ENCODE measurements at regions not wholly inside any gene's neighbourhood (a gene's known extent, or its start where the extent isn't known, plus 50 kb on each side); places are given as distances from the start of the nearest gene placed in this dataset.
"Not testable (repeated sequence)": the region's sequence is repeated elsewhere in the genome, so short reads cannot be mapped to it uniquely, and the experiment has no call there.

GRCh38 chr2:195352581-195352980 is 304.4 kb upstream of the SLC39A10 start:
- no peak for DNase-seq (ENCODE audit: low read depth)

- DNase-seq (ENCODE audit: low read depth), result no peak
Measured at GRCh38 chr2:195343942-195344530, 313.0 kb upstream of the SLC39A10 start.

- no peak for DNase-seq (ENCODE audit: low read depth)
Measured at GRCh38 chr2:195343540-195343939, 313.5 kb upstream of the SLC39A10 start.

- DNase-seq (ENCODE audit: low read depth), result no peak
Measured at GRCh38 chr2:195342061-195342460, 315.0 kb upstream of the SLC39A10 start.

- no peak for DNase-seq (ENCODE audit: low read depth)
Measured at GRCh38 chr2:195338856-195339255, 318.2 kb upstream of the SLC39A10 start.

GRCh38 chr2:195337597-195337996 is 319.4 kb upstream of the SLC39A10 start:
- DNase-seq (ENCODE audit: low read depth), result no peak

DNA sequence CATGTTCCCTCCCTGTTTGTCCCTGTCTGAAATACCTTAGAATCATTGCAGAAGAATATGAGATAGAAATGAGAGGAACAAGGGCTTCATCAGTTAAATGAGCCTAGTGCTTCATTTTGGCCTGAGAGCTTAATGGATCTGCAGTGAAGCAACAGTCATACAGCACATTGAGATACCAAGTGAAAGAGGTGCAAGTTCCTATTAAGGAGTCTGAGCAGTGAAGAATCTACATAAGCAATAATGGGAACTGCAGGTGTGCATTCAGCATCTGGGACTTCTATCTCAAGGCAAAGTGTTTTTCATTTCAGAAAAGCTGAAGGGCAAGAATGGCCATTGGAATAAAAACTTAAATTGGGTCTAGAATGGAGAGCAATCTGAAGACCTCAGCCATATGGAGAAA is 323.2 kb upstream of the SLC39A10 start:
- no peak for DNase-seq (ENCODE audit: low read depth)

- DNase-seq (ENCODE audit: low read depth), result no peak
Measured at GRCh38 chr2:195331966-195332365, 325.1 kb upstream of the SLC39A10 start.

DNA sequence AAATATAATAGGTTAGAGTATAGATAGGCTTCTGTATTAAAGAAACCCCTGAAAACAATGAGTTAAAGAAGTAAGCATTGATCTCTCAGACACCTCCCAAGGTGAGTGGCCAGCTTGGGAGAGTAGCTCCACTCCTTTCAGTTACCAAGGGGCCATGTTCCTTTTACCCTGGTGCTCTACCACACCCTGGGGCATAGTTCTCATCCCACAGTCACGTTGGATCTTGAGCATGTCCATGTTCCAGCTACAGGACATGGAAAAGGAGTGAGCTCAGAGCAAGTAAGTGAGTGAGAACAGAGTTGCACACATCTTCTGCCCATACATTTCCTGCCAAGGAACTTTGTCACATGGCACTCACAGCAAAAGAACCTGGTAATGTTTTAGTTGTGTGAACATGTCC is 325.9 kb upstream of the SLC39A10 start:
- no peak for DNase-seq (ENCODE audit: low read depth)

DNA sequence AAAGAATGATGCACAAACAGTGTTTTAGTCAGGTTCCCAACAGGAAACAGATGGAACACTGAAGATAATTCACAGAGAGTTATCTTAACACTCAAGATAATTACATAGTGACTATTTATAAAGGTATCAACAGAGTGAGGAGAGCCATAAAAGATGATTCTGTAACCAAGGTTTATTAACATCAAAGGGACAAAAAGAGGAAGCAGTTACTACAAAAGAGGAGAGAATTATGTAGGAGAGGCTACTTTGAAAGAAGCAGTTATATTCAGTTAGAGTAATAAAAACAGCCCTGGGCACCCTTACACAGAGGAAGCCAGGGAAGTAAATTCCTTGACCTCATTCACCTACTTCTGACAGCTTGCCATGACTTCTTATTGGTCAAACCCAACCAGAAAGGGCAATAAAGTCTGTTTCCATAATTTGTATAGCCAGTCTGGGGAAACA is 326.5 kb upstream of the SLC39A10 start:
- no peak for DNase-seq (ENCODE audit: low read depth)

DNA sequence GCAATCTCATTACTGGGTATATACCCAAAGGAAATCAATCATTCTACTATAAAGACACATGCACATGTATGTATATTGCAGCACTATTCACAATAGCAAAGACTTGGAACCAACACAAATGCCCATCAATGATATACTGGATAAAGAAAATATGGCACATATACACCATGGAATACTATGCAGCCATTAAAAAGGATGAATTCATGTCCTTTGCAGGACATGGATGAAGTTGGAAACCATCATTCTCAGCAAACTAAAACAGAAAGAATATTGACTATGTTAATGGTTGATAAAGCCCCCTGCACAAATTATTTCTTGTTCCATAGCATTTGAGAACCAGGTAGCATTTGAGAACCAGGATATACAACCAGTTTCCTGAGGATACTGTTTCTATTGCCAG is 327.2 kb upstream of the SLC39A10 start:
- not testable (repeated sequence) for DNase-seq (ENCODE audit: low read depth)

GRCh38 chr2:195326537-195326936 is 330.5 kb upstream of the SLC39A10 start:
- DNase-seq (ENCODE audit: low read depth), result no peak

- DNase-seq (ENCODE audit: low read depth), result no peak
Measured at GRCh38 chr2:195322324-195322723, 334.7 kb upstream of the SLC39A10 start.

DNA sequence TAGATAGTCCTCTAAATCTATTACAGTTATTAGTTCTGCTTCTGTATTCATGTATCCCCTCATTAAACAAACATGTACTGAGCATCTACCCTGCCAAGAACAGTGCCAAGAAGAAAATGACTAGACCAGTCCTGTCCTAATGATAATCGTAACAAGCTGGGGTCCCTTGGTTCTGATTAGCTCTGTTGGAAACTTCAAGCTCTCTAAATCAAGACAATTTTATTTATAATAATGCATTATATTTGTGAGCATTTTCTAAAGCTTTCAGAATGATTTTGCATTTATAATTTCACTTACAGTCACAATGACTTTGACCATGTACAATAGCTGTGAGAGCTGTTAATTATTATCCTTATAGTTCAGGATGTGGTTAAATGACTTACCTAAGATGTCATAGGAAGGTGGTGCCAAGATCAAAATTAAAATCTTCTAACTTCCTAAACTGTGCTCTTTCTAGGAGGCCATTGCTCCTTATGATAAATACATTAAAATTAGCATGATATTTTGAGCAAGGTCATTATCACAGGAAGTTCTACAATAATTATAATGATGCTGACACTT is 336.5 kb upstream of the SLC39A10 start:
- no peak for DNase-seq (ENCODE audit: low read depth)

DNA sequence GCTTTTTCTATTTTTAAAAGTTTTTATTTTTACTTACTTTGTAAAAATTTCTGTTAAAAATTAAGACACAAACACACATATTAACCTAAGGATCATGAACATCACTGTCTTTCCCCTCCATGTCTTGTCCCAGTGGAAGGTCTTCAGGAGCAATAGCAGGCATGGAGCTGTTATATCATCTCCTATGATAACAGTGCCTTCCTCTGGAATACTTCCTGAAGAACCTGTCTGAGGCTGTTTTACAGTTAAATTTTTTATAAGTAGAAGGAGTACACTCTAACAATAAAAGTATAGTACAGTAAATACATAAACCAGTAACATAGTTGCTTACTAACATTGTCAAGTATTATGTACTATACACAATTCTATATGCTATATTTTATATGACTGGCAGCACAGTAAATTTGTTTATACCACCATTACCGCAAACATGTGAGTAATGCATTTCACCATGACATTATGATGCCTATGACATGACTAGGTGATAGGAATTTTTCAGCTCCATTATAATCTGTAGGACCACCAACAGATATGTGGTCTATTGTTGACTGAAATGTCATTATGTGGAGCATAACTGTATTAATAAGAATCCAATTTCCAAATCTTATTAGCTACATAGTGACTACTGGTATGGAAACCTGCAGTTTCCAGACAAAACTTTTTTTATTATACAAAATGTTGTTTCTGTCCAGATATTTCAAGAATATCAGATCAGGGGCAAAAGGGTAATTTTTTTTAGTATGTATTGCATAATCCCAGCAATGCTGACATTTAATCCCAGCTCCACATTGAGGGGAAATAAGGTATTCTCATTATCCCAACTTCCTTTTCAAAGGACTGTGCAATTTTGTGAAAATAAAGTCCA is 337.2 kb upstream of the SLC39A10 start:
- DNase-seq (ENCODE audit: low read depth), result no peak

- no peak for DNase-seq (ENCODE audit: low read depth)
Measured at GRCh38 chr2:195319112-195319460, 337.9 kb upstream of the SLC39A10 start.

DNA sequence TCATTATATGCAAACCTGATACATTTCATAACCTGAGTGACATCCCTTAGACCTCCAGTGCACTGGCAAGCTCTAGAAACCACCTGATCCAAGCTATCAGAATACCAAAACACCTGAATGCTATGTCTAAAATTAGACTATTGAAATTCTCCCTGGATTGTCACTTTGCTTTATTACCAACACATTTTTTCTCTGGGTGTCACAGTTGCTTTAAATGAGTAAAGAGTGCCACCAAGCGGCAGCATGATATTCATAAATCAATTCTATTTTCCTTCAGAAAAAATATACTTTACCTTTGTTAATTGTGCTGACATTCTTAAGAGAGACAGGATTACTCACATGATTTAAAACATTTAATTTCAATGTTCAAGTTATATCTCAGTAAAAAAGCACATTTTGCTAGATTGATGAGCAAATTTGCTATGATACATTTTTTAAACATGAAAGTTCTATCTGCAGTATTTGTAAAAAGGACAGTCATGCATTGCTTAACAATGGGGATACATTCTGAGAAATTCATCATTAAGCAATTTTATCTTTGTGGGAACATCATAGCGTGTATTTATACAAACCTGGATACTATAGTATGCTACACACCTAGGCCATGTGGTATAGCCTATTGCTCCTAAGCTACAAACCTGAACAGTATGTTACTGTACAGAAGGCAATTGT is 338.4 kb upstream of the SLC39A10 start:
- DNase-seq (ENCODE audit: low read depth), result no peak

GRCh38 chr2:195317550-195317949 is 339.5 kb upstream of the SLC39A10 start:
- DNase-seq (ENCODE audit: low read depth), result no peak

- no peak for DNase-seq (ENCODE audit: low read depth)
Measured at GRCh38 chr2:195316486-195316885, 340.5 kb upstream of the SLC39A10 start.

- no peak for DNase-seq (ENCODE audit: low read depth)
Measured at GRCh38 chr2:195313962-195314361, 343.1 kb upstream of the SLC39A10 start.

DNA sequence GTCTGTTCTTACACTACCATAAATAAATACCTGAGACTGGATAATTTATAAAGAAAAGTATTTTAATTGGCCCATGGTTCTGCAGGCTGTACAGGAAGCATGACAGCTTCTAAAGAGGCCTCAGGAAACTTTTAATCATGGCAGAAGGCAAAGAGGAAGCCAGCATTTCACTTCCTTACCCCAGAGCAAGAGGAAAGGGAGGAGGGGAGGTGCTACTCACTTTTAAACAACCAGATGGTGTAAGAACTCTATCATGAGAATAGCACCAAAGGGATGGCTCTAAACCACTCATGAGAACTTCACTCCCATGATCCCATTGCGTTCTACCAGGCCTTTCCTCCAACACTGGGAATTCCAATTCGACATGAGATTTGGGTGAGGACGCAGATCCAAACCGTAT is 344.4 kb upstream of the SLC39A10 start:
- DNase-seq (ENCODE audit: low read depth), result no peak

- DNase-seq (ENCODE audit: low read depth), result no peak
Measured at GRCh38 chr2:195308163-195308562, 348.9 kb upstream of the SLC39A10 start.

- DNase-seq (ENCODE audit: low read depth), result no peak
Measured at GRCh38 chr2:195307751-195308150, 349.3 kb upstream of the SLC39A10 start.

All from stimulated activated CD8-positive, alpha-beta memory T cell treated with anti-CD3 and anti-CD28 coated beads, Interleukin-4, amount 100 ng/mL, for 24 hours (primary cell).